AG08395 (cell line): ENCODE measurements at regions not wholly inside any gene's neighbourhood (a gene's known extent, or its start where the extent isn't known, plus 50 kb on each side); places are given as distances from the start of the nearest gene placed in this dataset.
"Not testable (repeated sequence)": the region's sequence is repeated elsewhere in the genome, so short reads cannot be mapped to it uniquely, and the experiment has no call there.

Experiments
- DNase-seq: peaks from one replicate; pipeline ENCODE4 v3.0.0; 2012; ENCODE audit warnings: mixed read lengths, low spot score

DNA sequence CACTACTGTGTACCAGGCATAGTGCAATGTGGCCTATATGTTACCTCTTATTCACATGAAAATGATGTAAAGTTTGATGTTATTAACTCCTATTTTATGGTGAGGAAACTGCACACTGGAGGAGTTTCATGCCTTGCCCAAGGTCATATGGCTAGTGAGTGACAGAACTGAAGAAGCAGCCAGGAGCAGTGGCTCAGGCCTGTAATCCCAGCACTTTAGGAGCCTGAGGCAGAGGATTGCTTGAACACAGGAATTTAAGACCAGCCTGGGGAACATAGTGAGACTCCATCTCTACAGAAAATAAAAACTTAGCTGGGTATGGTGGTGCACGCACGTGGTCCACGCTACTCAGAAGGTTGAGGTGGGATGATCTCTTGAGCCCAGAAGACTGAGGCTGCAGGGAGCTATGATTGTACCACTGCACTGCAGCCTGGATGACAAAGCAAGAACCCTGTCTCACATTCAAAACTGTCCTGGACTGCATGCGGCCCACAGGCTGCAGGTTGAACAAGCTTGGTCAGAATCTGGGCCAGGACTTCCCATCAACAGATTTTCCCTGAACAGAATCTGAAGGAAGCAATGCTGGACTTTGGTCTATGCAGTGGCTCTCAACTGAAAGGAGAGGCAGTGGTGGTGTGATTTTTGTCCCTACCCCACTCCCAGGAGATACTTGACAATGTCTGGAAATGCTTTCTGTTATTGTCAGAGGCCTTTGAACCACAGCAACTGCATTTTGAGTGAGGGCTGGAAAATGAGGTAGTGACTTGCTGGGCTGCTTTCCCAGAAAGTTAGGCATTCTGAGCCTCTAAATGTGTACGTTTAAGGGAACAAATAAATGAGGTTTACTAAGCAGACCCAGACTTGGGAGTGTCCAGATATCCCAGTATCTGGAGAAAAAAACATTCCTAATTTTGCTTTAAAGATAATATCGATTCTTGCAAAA is 479.5 kb downstream of the TMEM114 start:
- no peak for DNase-seq

GRCh38 chr16:8109510-8110369 is 480.6 kb downstream of the TMEM114 start:
- no peak for DNase-seq

- DNase-seq: no peak
These were observed 481.3 kb downstream of the TMEM114 start for GRCh38 chr16:8108991-8109509.

- DNase-seq: no peak
These were observed 483.0 kb downstream of the TMEM114 start for GRCh38 chr16:8107296-8107695.

DNA sequence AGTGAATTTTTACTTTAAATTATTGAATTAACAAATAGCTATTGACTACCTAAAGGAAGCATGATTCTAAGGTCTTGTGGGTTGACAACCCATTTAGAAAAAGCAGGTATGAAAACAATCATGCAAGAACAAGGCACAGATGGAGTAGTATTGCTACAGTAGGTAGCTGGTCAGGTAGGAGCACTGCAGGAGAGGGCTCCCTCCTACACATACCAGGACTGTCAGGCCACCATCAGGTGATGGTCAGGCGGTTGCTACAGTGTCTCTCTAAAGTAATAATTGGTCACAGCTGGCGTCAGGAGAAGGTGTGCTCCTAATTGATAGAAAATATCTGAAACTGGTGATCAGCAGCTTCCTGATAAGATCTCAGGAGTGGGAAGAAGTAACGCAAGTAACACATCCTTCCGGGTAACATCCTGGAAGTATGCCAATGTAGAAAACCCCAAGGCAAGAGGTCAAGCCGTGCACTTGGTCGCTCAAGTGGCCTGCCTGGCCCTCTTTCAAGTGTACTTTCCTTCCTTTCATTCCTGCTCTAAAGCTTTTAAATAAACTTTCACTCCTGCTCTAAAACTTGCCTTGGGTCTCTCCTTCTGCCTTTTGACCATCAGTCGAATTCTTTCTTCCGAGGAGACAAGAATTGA is 486.5 kb downstream of the TMEM114 start:
- no peak for DNase-seq

DNA sequence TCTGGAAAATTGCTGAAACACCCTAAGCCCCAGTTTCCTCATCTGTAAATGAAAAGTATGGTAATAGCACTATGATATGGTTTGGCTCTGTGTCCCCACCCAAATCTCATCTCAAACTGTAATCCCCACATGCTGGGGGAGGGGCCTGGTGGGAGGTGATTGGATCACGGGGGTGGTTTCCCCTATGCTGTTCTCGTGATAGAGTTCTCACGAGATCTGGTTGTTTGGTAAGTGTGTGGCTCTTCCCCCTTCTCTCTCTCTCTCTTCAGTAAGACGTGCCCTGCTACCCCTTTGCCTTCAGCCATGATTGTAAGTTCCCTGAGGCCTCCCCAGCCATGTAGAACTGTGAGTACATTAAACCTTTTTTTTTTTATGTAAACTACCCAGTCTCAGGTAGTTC is 490.7 kb downstream of the TMEM114 start:
- DNase-seq: no peak

DNA sequence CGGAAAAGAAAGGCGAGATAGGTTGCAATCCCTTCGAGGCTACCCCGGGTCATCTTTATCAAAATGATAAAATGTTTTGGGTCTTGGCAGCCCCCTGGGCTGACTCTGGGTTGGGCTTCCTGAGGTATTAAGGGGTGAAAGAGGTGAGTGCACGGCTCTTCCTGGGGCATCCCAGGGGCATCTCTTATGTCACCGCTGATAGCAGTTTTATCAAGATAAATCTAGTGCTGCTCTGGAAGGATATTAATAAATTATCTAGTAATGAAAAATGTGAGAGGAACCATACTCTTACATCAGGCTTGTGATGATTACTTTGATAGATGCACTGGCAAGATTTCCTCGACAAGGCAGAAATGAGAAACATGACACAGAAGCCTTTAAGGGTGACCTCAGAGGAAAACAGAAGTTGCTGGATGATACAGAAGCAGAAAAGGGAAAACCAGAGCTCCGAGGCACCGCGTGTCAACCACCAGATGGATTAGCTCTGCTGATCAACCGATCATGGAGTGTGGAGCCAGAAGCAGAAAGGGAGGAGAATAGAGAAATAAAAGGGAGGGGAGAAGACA is 491.3 kb downstream of the TMEM114 start:
- no peak for DNase-seq

DNA sequence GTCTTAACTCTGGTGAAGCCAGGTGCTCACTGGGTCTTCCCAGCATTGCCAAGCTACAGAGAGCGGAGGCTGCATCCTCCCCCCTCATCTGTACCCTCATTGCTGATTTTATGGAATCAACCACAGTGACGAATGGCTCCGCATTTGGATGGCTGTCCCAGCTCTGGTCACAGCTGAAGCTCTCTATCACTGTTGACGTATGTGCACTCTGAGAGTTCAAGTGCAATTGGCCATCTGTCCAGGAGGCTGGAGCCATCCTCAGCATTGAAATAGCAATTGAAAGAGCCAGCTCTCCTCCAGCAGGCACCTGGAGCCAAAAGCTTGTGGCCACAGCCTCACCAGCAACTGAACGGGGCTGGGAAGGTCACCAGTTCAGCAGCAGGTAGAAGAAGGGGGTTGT is 494.1 kb downstream of the TMEM114 start:
- DNase-seq: no peak

DNA sequence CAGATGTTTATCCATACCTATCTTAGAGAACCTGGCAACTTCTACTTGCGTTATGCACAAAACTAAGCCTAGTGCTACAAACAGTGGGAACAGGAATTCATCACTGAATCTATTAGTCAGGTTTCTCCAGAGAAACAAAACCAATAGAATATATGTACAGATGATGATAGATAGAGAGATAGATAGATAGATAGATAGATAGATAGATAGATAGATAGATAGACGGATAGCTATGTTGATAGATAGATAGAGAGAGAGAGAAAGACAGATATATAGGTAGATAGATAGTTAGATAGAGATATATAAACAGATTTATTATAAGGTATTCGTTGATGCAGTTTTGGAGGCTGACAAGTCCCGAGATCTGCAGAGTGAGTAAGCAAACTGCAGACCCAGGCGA is 495.6 kb downstream of the TMEM114 start:
- no peak for DNase-seq

GRCh38 chr16:8088820-8089338 is 501.4 kb downstream of the TMEM114 start:
- DNase-seq: no peak

DNA sequence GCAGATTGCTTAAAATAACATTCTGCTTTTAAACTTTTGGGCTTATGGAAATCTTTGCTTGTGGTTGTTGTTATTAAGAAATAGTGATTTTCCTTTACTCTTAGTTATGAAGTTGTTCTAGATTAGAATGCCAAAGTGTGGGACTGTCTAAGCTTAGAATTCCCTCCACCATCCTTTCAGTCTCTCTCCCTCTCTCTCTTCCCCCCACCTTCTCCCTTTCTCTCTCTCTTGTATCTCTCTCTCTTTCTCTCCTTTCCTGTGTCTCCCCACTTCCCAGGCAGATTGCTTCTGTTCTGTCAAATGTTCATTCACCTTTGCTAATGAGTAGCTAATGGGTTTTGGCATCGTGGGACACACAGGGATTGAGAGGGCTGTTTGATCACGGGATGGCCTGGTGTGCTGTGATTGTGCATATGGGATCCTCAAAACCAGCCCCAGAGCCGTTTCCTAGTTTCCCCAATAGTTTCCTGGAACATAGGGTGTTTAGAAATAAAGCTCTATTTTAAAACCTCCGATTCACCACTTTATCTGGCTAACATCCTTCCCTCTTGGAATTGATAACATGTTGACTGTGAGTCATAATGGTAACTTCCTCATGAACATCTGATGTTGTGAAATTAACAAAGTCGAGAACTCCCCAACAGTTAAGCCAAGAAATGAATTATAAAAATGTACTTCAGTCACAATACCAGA is 502.6 kb downstream of the TMEM114 start:
- no peak for DNase-seq

- DNase-seq: no peak
These were observed 503.2 kb downstream of the TMEM114 start for GRCh38 chr16:8087146-8087545.

GRCh38 chr16:8084882-8085281 is 505.4 kb downstream of the TMEM114 start:
- DNase-seq: no peak

DNA sequence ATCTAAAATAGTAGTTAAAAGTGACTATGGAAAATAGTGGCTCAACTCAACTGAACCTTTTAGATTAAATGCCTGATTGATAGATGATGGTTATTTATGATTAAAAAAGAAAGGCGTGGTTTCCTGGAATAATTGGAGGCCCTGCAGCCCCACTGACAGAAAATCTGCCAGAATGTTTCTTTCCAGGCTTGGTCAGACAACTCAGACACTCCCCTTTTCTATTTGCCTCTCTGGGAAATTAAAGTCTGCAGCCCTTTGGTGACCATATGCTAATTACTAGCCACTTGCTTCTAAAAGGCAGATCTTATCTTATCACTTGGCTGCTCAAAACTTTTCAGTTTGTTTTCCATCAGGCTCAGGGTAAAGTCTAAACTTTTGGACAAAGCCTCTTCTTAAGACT is 506.0 kb downstream of the TMEM114 start:
- no peak for DNase-seq

- DNase-seq: no peak
These were observed 506.8 kb downstream of the TMEM114 start for GRCh38 chr16:8083560-8083959.

DNA sequence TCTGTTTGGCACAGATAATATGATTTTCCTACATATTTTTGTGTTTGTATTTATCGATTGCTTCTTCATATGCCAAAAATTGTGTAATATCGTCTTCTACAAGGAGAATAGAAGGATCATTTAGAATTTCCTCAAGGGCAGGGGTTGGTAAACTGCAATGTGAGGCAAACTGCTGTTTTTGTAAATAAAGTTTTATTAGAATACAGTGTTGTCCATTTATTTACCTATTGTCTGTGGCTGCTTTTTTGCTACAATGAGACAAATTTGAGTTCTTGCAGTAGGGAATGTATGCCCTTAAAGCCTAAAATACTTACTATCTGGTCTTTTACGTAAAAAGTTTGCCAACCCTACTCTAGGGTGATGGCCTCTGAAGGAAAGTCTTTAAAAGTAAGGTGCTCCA is 509.5 kb downstream of the TMEM114 start:
- DNase-seq: no peak

GRCh38 chr16:8075271-8075670 is 515.0 kb downstream of the TMEM114 start:
- no peak for DNase-seq

- no peak for DNase-seq
These were observed 519.8 kb downstream of the TMEM114 start for GRCh38 chr16:8070506-8070905.

DNA sequence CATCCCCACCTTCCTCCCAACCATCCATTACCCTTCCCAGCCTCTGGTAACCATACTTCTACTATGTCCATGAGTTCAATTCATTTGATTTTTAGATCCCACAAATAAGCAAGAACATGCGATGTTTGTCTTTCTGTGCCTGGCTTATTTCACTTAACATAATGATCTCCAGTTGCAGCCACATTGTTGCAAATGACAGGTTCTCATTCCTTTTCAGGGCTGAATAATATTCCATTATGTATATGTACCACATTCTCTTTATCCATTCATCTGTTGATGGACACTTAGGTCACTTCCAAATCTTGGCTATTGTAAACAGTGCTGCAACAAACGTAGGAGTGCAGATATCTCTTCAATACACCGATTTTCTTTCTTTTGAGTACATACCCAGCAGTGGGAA is 522.1 kb downstream of the TMEM114 start:
- DNase-seq: not testable (repeated sequence)

- no peak for DNase-seq
These were observed 527.2 kb downstream of the TMEM114 start for GRCh38 chr16:8063159-8063558.

DNA sequence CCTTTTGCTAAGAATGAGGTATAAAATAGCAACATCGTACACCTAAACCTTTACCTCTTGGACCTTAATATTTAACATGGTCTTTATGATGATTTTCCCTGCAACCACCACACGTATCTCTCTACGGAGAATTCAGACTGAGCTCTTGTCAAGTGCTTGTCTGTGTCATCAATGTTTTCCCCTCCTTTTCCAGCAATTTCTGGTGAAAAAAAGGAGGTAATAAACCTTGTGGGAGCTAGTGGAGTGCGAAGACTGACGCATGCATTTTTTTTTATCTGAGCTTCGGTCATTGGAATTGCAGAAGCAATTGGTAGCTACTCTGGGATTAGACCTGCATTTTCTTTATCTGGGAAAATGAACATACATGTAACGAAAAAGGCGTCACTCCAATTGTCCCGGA is 527.6 kb downstream of the TMEM114 start:
- no peak for DNase-seq
